BJ (cell line): ENCODE measurements at regions not wholly inside any gene's neighbourhood (a gene's known extent, or its start where the extent isn't known, plus 50 kb on each side); places are given as distances from the start of the nearest gene placed in this dataset.

ENCODE experiments used
- CTCF ChIA-PET: fragments of 350-600 bp; formaldehyde crosslinking; extraction: SDS; loops from one replicate; lab custom pipeline; 2021; ENCODE audit warnings: antibody characterized with exemption, inconsistent platforms; lab: Yijun Ruan, JAX
- POLR2A ChIA-PET: fragments of 300-600 bp; sonication (Branson Sonifier 250); formaldehyde crosslinking; extraction: SDS; loops from one replicate; lab custom pipeline; 2021; ENCODE audit warnings: antibody characterized with exemption; lab: Charles Lee
- DNase-seq: peaks from one replicate; pipeline ENCODE4 v3.0.0-alpha.2; 2011; ENCODE audit warnings: low read depth
- H3K27me3 ChIP-seq: 2 replicates; pipeline ENCODE4 v1.6.0; 2011; ENCODE audit warnings: low read length; ENCODE audit not compliant: control insufficient read depth, insufficient read depth
- H3K36me3 ChIP-seq: 2 replicates; pipeline ENCODE4 v1.5.1; 2011; ENCODE audit warnings: low read length; ENCODE audit not compliant: control insufficient read depth, insufficient read depth
- H3K4me3 ChIP-seq: 2 replicates; pipeline ENCODE4 v1.5.1; 2011; ENCODE audit warnings: low read depth, mild to moderate bottlenecking, control low read depth, low read length
- TF ChIP-seq, protein P1 (sequence below): IDR thresholded peaks from 2 replicates; pipeline ENCODE4 v1.5.1; 2011; ENCODE audit warnings: low read depth, mild to moderate bottlenecking, control low read depth, inconsistent platforms, low read length, moderate library complexity; ENCODE audit not compliant: insufficient read depth

- CTCF ChIA-PET = no interaction called here
- DNase-seq = no peak
- POLR2A ChIA-PET = no interaction called here
- Histone ChIP-seq H3K36me3 (no peaks in the 10 kb centered on the region), H3K4me3 (no peak overlapping the region), H3K27me3 (no peaks in the 10 kb centered on the region)
- TF ChIP-seq, protein P1, sequence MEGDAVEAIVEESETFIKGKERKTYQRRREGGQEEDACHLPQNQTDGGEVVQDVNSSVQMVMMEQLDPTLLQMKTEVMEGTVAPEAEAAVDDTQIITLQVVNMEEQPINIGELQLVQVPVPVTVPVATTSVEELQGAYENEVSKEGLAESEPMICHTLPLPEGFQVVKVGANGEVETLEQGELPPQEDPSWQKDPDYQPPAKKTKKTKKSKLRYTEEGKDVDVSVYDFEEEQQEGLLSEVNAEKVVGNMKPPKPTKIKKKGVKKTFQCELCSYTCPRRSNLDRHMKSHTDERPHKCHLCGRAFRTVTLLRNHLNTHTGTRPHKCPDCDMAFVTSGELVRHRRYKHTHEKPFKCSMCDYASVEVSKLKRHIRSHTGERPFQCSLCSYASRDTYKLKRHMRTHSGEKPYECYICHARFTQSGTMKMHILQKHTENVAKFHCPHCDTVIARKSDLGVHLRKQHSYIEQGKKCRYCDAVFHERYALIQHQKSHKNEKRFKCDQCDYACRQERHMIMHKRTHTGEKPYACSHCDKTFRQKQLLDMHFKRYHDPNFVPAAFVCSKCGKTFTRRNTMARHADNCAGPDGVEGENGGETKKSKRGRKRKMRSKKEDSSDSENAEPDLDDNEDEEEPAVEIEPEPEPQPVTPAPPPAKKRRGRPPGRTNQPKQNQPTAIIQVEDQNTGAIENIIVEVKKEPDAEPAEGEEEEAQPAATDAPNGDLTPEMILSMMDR = no peak
These were observed 333.2 kb downstream of the DHX35 start for GRCh38 chr20:39295301-39295700.

DNA sequence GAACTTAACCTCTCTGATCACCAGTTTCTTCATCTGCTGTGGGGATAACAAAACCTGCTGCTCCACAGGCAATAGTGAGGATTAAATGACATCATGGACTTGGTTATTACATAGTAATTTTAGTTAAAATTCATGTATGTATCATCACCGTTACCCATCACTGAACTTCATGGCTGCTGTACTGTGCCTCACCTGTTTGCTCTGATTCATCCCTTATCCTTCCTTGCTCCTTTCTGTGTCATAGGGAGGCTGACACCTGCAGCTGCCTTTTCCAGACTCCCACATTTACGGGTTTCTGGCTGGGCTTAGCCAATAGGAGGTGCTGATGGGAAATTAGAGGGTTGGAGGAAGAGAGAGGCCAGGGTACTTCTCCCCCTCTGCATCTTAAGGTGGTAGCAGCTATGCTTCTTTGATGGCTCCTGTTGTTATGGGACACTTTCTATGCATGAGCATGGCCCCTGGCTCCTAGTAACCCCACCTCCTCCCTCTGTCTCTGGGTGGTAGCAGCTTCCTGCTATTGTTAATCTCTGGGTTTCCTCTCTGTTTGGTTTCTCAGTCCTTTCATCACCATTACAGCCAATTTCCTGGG is 332.1 kb downstream of the DHX35 start:
- Histone ChIP-seq H3K4me3 (no peak overlapping the region), H3K36me3 (no peaks in the 10 kb centered on the region), H3K27me3 (no peaks in the 10 kb centered on the region)
- ChIA-PET CTCF (interaction anchor here (0.9 kb wide), 1 partner anchor 580 kb away, joined by 4 read pairs; no protein-coding TSS in a partner anchor), POLR2A (no interaction called here)
- DNase-seq = no peak
- TF ChIP-seq, protein P1 = no peak

DNA sequence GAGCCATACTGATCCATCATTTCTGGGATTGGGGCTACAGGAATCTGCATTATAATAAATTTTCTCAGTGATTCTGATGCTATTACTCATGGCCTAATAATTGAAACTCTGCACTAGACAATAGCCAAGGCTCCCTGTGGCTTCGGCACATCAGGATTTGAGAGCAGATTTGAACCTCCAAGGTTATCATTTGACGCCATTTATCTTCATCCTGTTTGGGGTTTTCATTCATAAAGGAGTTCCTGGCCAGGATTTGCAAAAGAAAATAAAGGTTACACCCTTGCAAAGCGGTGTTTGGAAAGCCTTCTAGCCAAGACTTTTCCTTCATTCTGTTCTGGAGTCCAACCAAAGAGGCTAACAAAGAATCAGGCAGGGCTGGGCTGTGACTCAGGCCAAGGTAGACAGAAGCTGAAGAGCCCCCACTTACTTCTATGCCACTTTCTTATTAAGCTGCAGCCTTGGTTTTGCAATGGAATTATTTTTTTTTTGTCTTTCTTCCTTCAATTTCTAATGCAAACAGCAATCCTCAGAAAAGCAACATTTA is 330.1 kb downstream of the DHX35 start:
- Histone ChIP-seq H3K4me3 (no peak overlapping the region), H3K36me3 (no peaks in the 10 kb centered on the region), H3K27me3 (no peaks in the 10 kb centered on the region)
- TF ChIP-seq, protein P1 = no peak
- DNase-seq = no peak
- POLR2A ChIA-PET = no interaction called here
- CTCF ChIA-PET = interaction anchor here (1.1 kb wide), 1 partner anchor 23 kb away, joined by 4 read pairs; no protein-coding TSS in a partner anchor

- H3K36me3 ChIP-seq = no peaks in the 10 kb centered on the region
- CTCF ChIA-PET = no interaction called here
- POLR2A ChIA-PET = no interaction called here
- no peak for DNase-seq
- TF ChIP-seq, protein P1 = no peak
- no peaks in the 10 kb centered on the region for H3K27me3 ChIP-seq
- H3K4me3 ChIP-seq = no peak overlapping the region
These were observed 329.2 kb downstream of the DHX35 start for GRCh38 chr20:39291301-39291700.

DNA sequence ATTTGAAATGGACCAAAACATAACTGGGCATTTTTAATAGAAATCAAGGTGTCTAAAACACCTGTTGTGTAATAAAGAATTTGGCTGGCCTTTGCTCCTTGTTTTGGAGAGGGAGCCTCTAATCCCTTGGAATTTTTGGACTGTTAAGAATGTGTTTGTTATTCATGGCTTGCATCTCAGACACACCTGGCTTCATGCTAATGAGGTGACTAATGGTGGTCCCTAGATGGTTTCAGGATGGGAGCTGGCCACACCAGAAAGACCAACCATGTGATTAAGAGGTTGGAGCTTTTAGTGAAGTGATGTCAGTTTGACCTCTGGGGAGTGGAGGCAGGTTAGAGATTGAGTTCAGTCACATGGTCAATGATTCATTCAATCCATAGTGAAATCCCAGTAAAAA is 328.4 kb downstream of the DHX35 start:
- Histone ChIP-seq H3K4me3 (no peak overlapping the region), H3K27me3 (no peaks in the 10 kb centered on the region), H3K36me3 (no peaks in the 10 kb centered on the region)
- TF ChIP-seq, protein P1 = no peak
- CTCF ChIA-PET = interaction anchor here (2.6 kb wide), 1 partner anchor 21 kb away, joined by 7 read pairs; no protein-coding TSS in a partner anchor
- POLR2A ChIA-PET = no interaction called here
- DNase-seq = no peak
